B cell (primary cell): ENCODE measurements at regions not wholly inside any gene's neighbourhood (a gene's known extent, or its start where the extent isn't known, plus 50 kb on each side); places are given as distances from the start of the nearest gene placed in this dataset.

Experiments
- ATAC-seq: fragments of 200-7000 bp; cut with Tn5 transposase; one replicate; pipeline ENCODE4 v1.10.0; 2021; ENCODE audit warnings: low read depth, mild to moderate bottlenecking, moderate number of reproducible peaks, moderate library complexity
- CTCF ChIA-PET: fragments of 350-600 bp; sonication (Branson Sonifier 250); formaldehyde crosslinking; loops from one replicate; lab custom pipeline; 2021; ENCODE audit warnings: antibody characterized with exemption, inconsistent platforms; lab: Charles Lee
- POLR2A ChIA-PET: fragments of 350-600 bp; sonication (Branson Sonifier 250); formaldehyde crosslinking; loops from one replicate; lab custom pipeline; 2021; ENCODE audit warnings: antibody characterized with exemption; lab: Charles Lee
- DNase-seq: peaks from one replicate; pipeline ENCODE4 v3.0.0; 2013
- H2AFZ ChIP-seq: 2 replicates; pipeline ENCODE4 v1.6.1; 2012; ENCODE audit warnings: mild to moderate bottlenecking, low read depth, low read length; ENCODE audit not compliant: insufficient read depth, poor library complexity, severe bottlenecking
- H3K27ac ChIP-seq, 2 donors: 1 replicate in 1 of 2; 2 replicates in 1 of 2; pipeline ENCODE4 v1.5.1; 2012 to 2013; ENCODE audit warnings: low read length in 2 of 2, mild to moderate bottlenecking in 2 of 2, moderate library complexity in 1 of 2
- H3K27me3 ChIP-seq, 4 experiments: fragments of 200-600 bp in 1 of 4; sonication (generic) in 1 of 4; replicated peaks in 1 of 4; 1 replicate in 2 of 4; 2 replicates in 2 of 4; pipeline versions ENCODE4 v1.6.1 to v1.7.0; 2013 to 2016; ENCODE audit warnings: low read length in 3 of 4, mild to moderate bottlenecking in 2 of 4, mixed read lengths in 1 of 4, moderate library complexity in 1 of 4; ENCODE audit not compliant: insufficient read depth in 4 of 4, control insufficient read depth in 3 of 4; ENCODE audit errors: control extremely low read depth in 1 of 4
- H3K36me3 ChIP-seq, 2 experiments: replicated peaks in 1 of 2; 1 replicate in 1 of 2; 2 replicates in 1 of 2; pipeline versions ENCODE4 v1.6.1 to v1.7.1; 2013; ENCODE audit warnings: low read length in 1 of 2; ENCODE audit not compliant: insufficient read depth in 2 of 2, control insufficient read depth in 1 of 2; ENCODE audit errors: control extremely low read depth in 1 of 2, extremely low read depth in 1 of 2
- H3K4me1 ChIP-seq, 2 donors: fragments of 200-600 bp in 1 of 2; sonication (generic) in 1 of 2; 1 replicate in 1 of 2; 2 replicates in 1 of 2; pipeline versions ENCODE4 v1.5.1 to v1.6.1; 2013 to 2017; ENCODE audit warnings: low read length in 2 of 2; ENCODE audit not compliant: control insufficient read depth in 2 of 2, insufficient read depth in 2 of 2
- H3K4me2 ChIP-seq: replicated peaks from 2 replicates; pipeline ENCODE3; 2012; ENCODE audit warnings: mild to moderate bottlenecking, low read depth, low read length; ENCODE audit not compliant: poor library complexity, severe bottlenecking
- H3K4me3 ChIP-seq, 5 experiments: fragments of 200-600 bp in 1 of 5; sonication (generic) in 1 of 5; 1 replicate in 3 of 5; 2 replicates in 2 of 5; pipeline versions ENCODE4 v1.5.1 to v1.7.0; 2011 to 2016; ENCODE audit warnings: low read length in 4 of 5, mild to moderate bottlenecking in 4 of 5, low read depth in 2 of 5, control low read depth in 1 of 5, moderate library complexity in 1 of 5; ENCODE audit not compliant: insufficient read depth in 1 of 5; ENCODE audit errors: control extremely low read depth in 1 of 5, extremely low read depth in 1 of 5
- H3K79me2 ChIP-seq: fragments of 200-600 bp; sonication (generic); one replicate; pipeline ENCODE4 v1.6.0; 2016; ENCODE audit warnings: low read length; ENCODE audit not compliant: control insufficient read depth, insufficient read depth
- H3K9ac ChIP-seq: fragments of 200-600 bp; sonication (generic); 2 replicates; pipeline ENCODE4 v1.6.1; 2017; ENCODE audit warnings: mild to moderate bottlenecking, low read length, moderate library complexity
- H3K9me3 ChIP-seq, 3 donors: one replicate each; pipeline versions ENCODE4 v1.6.1 to v1.7.1; 2013; ENCODE audit warnings: low read length in 2 of 3; ENCODE audit not compliant: control insufficient read depth in 2 of 3, insufficient read depth in 1 of 3; ENCODE audit errors: control extremely low read depth in 1 of 3
- H4K20me1 ChIP-seq: 2 replicates; pipeline ENCODE4 v1.6.0; 2012; ENCODE audit warnings: mild to moderate bottlenecking, low read length; ENCODE audit not compliant: insufficient read depth, control insufficient read depth, poor library complexity, severe bottlenecking
- H3K27ac Mint-ChIP-seq: one replicate; pipeline ENCODE4 v1.8.0; 2021; ENCODE audit warnings: mixed read lengths
- H3K27me3 Mint-ChIP-seq: one replicate; pipeline ENCODE4 v1.8.0; 2021; ENCODE audit warnings: mixed read lengths
- H3K4me1 Mint-ChIP-seq: one replicate; pipeline ENCODE4 v1.8.0; 2021; ENCODE audit warnings: mixed read lengths
- H3K4me3 Mint-ChIP-seq: one replicate; pipeline ENCODE4 v1.8.0; 2021; ENCODE audit warnings: mixed read lengths
- H3K9me3 Mint-ChIP-seq: one replicate; pipeline ENCODE4 v1.8.0; 2022; ENCODE audit warnings: mixed read lengths; ENCODE audit not compliant: insufficient read depth
- EZH2 ChIP-seq: IDR thresholded peaks from 2 replicates; pipeline ENCODE4 v1.6.1; 2012; ENCODE audit warnings: borderline replicate concordance, low read depth, mild to moderate bottlenecking, moderate library complexity, low read length; ENCODE audit not compliant: insufficient read depth, poor library complexity, severe bottlenecking
- intact Hi-C: fragments of 100-400 bp; cut with micrococcal nuclease; formaldehyde crosslinking; loops from one replicate; pipeline ENCODE4 v1.10.0; 2022
- TF ChIP-seq, protein P1 (sequence below): fragments of 200-600 bp; IDR thresholded peaks from one replicate; pipeline ENCODE4 v1.8.0; 2022; ENCODE audit warnings: antibody characterized with exemption, mild to moderate bottlenecking

DNA sequence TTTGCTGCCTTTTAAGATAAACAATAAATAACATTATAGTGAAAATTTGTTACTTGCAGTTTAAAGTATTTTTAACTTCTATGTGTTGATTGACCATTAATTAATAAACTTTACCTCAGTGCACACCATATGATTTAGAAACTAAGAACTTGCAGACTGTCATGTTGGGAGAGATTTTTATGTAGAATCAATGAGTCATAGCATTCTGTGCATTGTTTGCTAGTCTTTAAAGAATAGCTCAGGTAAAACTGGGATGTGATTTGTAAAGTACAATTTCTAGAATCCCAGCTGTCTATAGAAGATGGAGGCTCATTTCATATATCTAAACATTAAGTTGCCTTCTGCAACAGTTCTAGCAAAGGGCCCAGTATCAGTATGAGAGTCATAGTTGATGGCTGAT, 199.6 kb upstream of the SEMA3A start:
- TF ChIP-seq, protein P1, sequence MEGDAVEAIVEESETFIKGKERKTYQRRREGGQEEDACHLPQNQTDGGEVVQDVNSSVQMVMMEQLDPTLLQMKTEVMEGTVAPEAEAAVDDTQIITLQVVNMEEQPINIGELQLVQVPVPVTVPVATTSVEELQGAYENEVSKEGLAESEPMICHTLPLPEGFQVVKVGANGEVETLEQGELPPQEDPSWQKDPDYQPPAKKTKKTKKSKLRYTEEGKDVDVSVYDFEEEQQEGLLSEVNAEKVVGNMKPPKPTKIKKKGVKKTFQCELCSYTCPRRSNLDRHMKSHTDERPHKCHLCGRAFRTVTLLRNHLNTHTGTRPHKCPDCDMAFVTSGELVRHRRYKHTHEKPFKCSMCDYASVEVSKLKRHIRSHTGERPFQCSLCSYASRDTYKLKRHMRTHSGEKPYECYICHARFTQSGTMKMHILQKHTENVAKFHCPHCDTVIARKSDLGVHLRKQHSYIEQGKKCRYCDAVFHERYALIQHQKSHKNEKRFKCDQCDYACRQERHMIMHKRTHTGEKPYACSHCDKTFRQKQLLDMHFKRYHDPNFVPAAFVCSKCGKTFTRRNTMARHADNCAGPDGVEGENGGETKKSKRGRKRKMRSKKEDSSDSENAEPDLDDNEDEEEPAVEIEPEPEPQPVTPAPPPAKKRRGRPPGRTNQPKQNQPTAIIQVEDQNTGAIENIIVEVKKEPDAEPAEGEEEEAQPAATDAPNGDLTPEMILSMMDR: no peak
- no peak for TF ChIP-seq EZH2
- Mint-ChIP-seq H3K9me3 (peaks cover 2% of the 10 kb centered on the region), H3K4me1 (no peaks in the 10 kb centered on the region), H3K27ac (no peak overlapping the region), H3K27me3 (no peaks in the 10 kb centered on the region), H3K4me3 (no peak overlapping the region)
- no peak overlapping the region for H3K27ac ChIP-seq
- H3K9me3 ChIP-seq: peaks cover 0 to 2% (median 0%) of the 10 kb centered on the region in 3 donors
- H2AFZ ChIP-seq: no peak overlapping the region
- CTCF ChIA-PET: no interaction called here
- H3K27me3 ChIP-seq: no peaks in the 10 kb centered on the region
- no peak overlapping the region for H3K4me2 ChIP-seq
- no peak overlapping the region for H3K9ac ChIP-seq
- POLR2A ChIA-PET: no interaction called here
- ATAC-seq: no peak
- intact Hi-C loops: no loop called here
- DNase-seq: no peak
- H3K36me3 ChIP-seq: no peaks in the 10 kb centered on the region
- no peaks in the 10 kb centered on the region for H3K4me1 ChIP-seq
- H3K4me3 ChIP-seq: no peak overlapping the region
- H4K20me1 ChIP-seq: no peaks in the 10 kb centered on the region
- H3K79me2 ChIP-seq: no peaks in the 10 kb centered on the region

DNA sequence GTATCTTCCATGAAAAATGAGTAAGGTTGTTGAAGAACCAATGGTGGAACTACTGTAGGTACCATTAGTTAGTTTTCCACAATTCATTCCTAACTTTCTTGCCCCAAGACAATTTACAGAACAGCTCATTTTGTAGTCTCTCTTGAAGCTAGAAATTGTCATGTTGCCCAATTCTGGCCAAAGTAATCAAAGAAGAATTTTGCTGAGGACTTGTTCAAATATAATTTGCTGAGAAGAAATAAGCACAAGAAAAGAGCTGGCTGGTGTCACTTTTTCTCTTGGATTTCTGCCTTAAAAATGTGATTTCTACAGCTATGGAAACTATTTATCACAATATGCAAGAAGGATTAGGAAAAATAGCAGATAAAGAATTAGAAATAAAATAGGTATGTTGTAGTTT, 199.2 kb upstream of the SEMA3A start:
- Mint-ChIP-seq H3K27ac (no peak overlapping the region), H3K9me3 (peaks cover 2% of the 10 kb centered on the region), H3K4me1 (no peaks in the 10 kb centered on the region), H3K4me3 (no peak overlapping the region), H3K27me3 (no peaks in the 10 kb centered on the region)
- Histone ChIP-seq H2AFZ (no peak overlapping the region), H3K27ac (no peak overlapping the region), H3K27me3 (no peaks in the 10 kb centered on the region), H3K79me2 (no peaks in the 10 kb centered on the region), H3K4me2 (no peak overlapping the region), H4K20me1 (no peaks in the 10 kb centered on the region), H3K4me1 (no peaks in the 10 kb centered on the region), H3K4me3 (no peak overlapping the region), H3K9ac (no peak overlapping the region), H3K9me3 (no peaks in the 10 kb centered on the region), H3K36me3 (no peaks in the 10 kb centered on the region)
- DNase-seq (no peak), ATAC-seq (no peak)
- ChIA-PET POLR2A (no interaction called here), CTCF (no interaction called here)
- TF ChIP-seq, protein P1: no peak
- no peak for TF ChIP-seq EZH2
- intact Hi-C loops: no loop called here
